AG04449 (cell line): ENCODE measurements at regions not wholly inside any gene's neighbourhood (a gene's known extent, or its start where the extent isn't known, plus 50 kb on each side); places are given as distances from the start of the nearest gene placed in this dataset.
A peak's percentile ranks its signal among the peaks of the same experiment; 100 is the strongest.

Experiments
- CTCF ChIA-PET: fragments of 350-600 bp; formaldehyde crosslinking; extraction: SDS; loops from one replicate; lab custom pipeline; 2021; ENCODE audit warnings: antibody characterized with exemption; lab: Yijun Ruan, JAX
- POLR2A ChIA-PET: fragments of 400-600, 350-600 bp; formaldehyde crosslinking; extraction: SDS; loops from one replicate; lab custom pipeline; 2020; ENCODE audit warnings: antibody characterized with exemption, inconsistent platforms; lab: Yijun Ruan, JAX
- DNase-seq: peaks from one replicate; pipeline ENCODE4 v3.0.0-alpha.2; 2010; ENCODE audit warnings: low read depth, low spot score
- H3K4me3 ChIP-seq: 2 replicates; pipeline ENCODE4 v1.5.1; 2011; ENCODE audit warnings: low read depth, mild to moderate bottlenecking, control low read depth, low read length
- TF ChIP-seq, protein P1 (sequence below): IDR thresholded peaks from one replicate; pipeline ENCODE4 v1.5.1; 2011; ENCODE audit warnings: mild to moderate bottlenecking, moderate library complexity, low read length, control low read depth, inconsistent platforms; ENCODE audit not compliant: insufficient read depth; ENCODE audit errors: missing control alignments

DNA sequence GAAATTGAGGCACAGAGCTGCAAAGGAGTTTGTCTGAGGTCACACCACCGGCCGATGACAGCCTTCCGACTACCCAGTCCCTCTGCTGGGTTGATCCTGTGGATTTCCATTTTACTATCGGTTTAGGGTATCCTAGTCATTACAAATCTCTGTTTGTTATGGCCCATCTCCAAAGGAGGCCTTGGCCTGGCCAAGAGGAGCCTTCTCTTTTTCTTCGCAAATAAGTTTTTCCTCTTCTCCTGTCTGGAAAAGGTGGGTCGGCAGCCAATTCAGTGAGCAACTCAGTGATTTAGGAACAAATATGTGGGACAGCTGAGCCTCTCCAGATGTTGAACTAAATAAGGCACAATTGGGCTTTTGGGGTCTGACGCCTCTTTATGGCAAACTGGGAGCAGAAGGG is 169.2 kb upstream of the RBPJ start:
- TF ChIP-seq, protein P1, sequence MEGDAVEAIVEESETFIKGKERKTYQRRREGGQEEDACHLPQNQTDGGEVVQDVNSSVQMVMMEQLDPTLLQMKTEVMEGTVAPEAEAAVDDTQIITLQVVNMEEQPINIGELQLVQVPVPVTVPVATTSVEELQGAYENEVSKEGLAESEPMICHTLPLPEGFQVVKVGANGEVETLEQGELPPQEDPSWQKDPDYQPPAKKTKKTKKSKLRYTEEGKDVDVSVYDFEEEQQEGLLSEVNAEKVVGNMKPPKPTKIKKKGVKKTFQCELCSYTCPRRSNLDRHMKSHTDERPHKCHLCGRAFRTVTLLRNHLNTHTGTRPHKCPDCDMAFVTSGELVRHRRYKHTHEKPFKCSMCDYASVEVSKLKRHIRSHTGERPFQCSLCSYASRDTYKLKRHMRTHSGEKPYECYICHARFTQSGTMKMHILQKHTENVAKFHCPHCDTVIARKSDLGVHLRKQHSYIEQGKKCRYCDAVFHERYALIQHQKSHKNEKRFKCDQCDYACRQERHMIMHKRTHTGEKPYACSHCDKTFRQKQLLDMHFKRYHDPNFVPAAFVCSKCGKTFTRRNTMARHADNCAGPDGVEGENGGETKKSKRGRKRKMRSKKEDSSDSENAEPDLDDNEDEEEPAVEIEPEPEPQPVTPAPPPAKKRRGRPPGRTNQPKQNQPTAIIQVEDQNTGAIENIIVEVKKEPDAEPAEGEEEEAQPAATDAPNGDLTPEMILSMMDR = no peak
- CTCF ChIA-PET = no interaction called here
- H3K4me3 ChIP-seq = no peak overlapping the region

DNA sequence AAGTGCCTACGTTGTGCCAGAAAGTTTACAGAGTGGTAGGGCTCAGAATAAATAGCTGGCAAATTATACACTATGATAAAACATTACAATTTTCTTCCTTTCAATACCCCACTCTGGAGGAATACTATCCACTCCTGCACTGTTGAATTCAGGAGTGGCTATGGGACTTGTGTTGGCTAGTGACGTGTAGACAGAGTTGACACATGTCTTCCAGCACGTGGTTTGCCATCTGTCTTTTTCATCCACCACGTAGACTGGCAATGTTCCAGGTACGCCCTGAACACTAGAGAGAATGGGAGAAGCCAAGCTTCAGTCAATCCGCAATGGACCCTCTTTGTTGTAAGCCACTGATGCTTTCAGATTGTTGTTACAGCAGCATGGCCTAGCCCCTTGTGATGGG is 168.8 kb upstream of the RBPJ start:
- no peak for DNase-seq
- TF ChIP-seq, protein P1 = no peak
- no peak overlapping the region for H3K4me3 ChIP-seq
- POLR2A ChIA-PET = no interaction called here
- CTCF ChIA-PET = no interaction called here

More for the DNA sequence above, 169.2 kb upstream of the RBPJ start:
- POLR2A ChIA-PET = no interaction called here
- DNase-seq = no peak

DNA sequence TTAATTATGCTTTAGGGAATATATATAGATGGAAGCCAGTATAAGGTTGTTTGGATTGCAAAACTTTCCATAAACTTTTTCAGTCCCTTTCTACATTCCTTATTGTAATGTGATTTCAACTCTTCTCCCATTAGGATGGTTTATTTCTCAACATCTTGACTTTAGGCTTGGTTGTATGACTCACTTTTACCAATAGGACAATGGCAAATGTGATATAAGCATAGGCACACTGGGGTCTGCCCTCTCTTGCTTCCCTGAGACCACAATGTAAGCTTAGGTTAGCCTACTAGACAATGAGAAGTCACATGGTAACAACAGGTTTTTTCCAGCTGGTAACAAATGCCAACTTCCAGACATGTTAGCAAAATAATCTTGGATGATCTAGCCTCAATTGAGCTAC is 163.3 kb upstream of the RBPJ start:
- DNase-seq = no peak
- ChIA-PET CTCF (interaction anchor here (1.3 kb wide), 1 partner anchor 14 kb away, joined by 3 read pairs; no protein-coding TSS in a partner anchor), POLR2A (no interaction called here)
- TF ChIP-seq, protein P1 = no peak
- no peak overlapping the region for H3K4me3 ChIP-seq

DNA sequence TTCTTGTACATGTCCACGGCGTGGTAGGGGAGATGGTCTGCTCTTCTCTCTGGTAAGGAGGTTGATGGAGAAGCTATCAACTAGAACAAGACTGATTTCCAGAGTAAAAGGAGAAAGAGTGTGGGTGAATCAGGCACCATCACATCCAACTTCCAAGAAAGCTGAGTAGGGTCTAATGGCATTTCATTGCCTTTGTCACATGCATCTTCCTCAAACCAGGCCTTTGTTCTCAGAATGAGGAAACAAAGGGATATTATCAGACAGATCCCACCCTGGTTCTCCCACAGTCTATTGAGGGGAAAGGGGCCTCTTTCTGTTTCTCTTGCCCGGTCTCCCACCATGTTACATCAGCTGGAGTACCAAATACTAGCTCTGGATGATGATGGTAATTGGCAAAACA is 160.2 kb upstream of the RBPJ start:
- H3K4me3 ChIP-seq = no peak overlapping the region
- POLR2A ChIA-PET = no interaction called here
- no peak for DNase-seq
- TF ChIP-seq, protein P1 = no peak
- CTCF ChIA-PET = interaction anchor here (0.7 to 1.9 kb wide), 2 partner anchors 11 to 172 kb away, joined by 3 to 7 read pairs; no protein-coding TSS in a partner anchor

DNA sequence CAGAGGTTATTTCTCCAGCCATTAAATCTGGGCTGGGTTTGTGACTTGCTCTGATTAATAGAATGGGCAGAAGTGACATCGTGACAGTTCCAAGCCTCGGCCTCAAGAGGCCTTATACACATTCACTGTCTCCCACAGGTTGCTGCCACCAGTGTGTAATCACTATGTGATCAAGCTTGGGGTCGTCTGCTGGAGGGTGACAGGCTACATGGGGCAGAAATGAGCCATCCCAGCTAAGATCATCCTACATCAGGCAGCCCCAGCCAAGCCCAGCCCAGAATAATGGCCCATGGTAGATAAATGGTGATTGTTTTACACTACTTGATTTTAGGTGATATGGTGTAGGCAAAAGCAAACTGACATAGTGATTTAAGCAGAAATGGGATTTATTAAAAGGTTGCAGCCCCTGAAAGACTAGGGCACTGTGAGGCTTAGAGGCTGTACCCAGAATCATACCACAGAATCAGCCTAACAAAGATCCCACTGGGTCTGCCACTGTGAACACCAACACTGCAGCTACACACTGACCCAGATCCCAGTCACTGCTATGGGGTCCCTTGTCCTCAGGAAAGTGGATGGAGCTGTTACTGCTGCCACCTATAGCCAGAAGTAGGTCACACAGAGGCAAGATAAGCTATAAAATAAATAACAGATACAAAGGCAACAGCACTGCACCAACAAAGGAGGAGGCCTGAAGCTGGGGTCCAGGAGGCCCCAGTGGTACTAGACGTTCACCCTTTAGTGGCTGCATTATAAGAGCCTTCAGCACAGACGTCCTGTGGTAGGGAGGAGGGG is 159.6 kb upstream of the RBPJ start:
- CTCF ChIA-PET = interaction anchor here (0.6 to 1.9 kb wide), 4 partner anchors 11 to 175 kb away, joined by 3 to 7 read pairs (median 3); no protein-coding TSS in a partner anchor
- POLR2A ChIA-PET = no interaction called here
- no peak overlapping the region for H3K4me3 ChIP-seq
- DNase-seq = no peak
- TF ChIP-seq, protein P1 = peak; percentile 3

DNA sequence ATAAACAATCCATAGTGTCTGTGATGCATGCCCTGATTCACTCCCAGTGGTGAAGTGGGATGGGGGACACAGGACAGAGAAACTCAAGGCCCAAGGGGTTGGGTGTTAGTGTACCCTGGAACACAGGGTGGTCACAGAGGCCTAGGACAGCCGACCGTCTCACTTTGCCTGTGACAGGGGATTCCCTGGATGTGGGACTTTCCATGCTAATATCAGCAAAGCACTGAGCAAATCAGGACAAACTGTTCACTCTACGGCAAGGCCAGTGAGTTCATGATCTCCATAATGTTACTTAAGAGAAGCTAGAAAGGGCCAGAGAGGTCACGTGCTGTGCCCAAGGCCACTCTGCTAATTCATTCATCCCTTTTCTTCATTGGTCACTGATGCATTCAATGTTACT is 158.7 kb upstream of the RBPJ start:
- H3K4me3 ChIP-seq = no peak overlapping the region
- no peak for DNase-seq
- ChIA-PET CTCF (interaction anchor here (0.6 to 1.9 kb wide), 3 partner anchors 9 to 174 kb away, joined by 3 to 7 read pairs (median 3); no protein-coding TSS in a partner anchor), POLR2A (no interaction called here)
- TF ChIP-seq, protein P1 = no peak
